GM18505 (cell line): ENCODE measurements at regions not wholly inside any gene's neighbourhood (a gene's known extent, or its start where the extent isn't known, plus 50 kb on each side); places are given as distances from the start of the nearest gene placed in this dataset.
"Not testable (repeated sequence)": the region's sequence is repeated elsewhere in the genome, so short reads cannot be mapped to it uniquely, and the experiment has no call there.

ENCODE experiments used
- ATAC-seq: cut with Tn5 transposase; IDR thresholded peaks from one replicate; pipeline ENCODE4 v1.9.1; 2021; ENCODE audit not compliant: unreplicated experiment
- POLR2A ChIP-seq: IDR thresholded peaks from 4 replicates; pipeline ENCODE4 v1.6.1; 2011; ENCODE audit warnings: borderline replicate concordance; ENCODE audit not compliant: insufficient read depth, insufficient read length; ENCODE audit errors: extremely low read depth

GRCh38 chr9:102941868-102942267, 53.3 kb upstream of the CYLC2 start:
- no peak for ATAC-seq
- no peak for TF ChIP-seq POLR2A

DNA sequence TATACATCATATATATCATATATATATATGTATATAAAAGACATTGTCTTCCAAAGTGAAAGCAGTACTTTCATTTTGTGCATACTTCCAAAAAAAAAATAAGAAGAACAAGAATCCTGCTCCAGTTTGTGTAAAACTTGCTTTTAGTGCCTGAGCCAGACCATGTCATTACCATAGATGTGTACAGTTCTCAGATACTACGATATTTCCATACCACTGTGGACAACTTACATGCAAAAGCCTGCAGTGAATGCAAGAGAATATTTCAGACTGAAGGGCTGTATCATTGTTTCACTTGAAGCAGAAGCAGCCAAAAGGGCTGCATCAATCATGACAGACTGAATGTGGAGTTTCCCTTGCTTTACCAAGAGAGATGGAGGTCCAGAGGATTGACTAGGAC, 72.6 kb upstream of the CYLC2 start:
- no peak for TF ChIP-seq POLR2A
- no peak for ATAC-seq

DNA sequence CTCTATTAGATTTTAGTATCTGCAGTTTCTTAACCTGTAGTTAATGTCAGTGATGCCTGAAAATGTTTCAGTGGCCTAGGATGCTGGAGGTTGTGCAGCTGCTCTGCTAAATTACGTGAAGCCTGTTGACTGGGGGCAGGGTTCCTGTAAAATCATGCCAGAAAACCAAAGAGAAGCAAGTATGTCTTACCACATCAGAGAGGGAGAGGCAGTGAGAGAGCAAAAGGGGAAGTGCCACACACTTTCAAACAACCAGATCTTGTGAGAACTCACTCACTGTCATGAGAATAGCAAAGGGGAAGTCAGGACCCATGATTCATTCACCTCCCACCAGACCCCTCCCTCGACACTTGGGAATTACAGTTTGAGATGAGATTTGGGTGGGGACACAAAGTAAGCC, 83.9 kb upstream of the CYLC2 start:
- ATAC-seq: no peak
- TF ChIP-seq POLR2A: no peak

GRCh38 chr9:102905795-102906194, 89.3 kb upstream of the CYLC2 start:
- ATAC-seq: not testable (repeated sequence)

- no peak for ATAC-seq
- no peak for TF ChIP-seq POLR2A
Observed at GRCh38 chr9:102892025-102892424, 103.1 kb upstream of the CYLC2 start.

DNA sequence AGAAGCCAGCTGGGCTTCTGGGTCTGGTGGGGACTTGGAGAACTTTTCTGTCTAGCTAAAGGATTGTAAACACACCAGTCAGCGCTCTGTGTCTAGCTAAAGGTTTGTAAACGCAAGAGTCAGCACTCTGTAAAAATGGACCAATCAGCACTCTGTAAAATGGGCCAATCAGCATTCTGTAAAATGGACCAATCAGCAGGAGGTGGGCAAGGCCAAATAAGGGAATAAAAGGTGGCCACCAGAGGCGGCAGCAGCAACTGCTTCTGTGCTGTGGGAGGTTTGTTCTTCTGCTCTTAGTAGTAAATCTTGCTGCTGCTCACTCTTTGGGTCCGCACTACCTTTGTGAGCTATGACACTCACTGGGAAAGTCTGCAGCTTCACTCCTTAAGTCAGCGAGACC, 106.4 kb upstream of the CYLC2 start:
- ATAC-seq: not testable (repeated sequence)

DNA sequence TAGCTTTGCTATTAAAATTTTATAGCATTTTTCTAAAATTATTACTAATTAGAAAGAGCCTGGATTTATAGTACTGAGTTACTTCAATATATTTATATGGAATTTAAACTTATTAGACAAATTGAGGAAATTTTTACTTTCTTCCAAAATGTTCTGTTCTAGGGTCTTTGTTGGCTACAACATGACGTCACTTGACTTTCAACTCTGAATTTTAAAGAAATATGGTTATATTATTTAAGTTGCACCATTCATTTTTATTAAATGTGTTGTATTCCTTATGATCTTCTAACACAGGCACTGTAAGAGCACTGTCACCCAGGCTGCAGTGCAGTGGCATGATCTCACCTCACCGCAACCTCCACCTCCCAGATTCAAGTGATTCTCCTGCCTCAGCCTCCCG, 119.4 kb upstream of the CYLC2 start:
- TF ChIP-seq POLR2A: no peak
- no peak for ATAC-seq

DNA sequence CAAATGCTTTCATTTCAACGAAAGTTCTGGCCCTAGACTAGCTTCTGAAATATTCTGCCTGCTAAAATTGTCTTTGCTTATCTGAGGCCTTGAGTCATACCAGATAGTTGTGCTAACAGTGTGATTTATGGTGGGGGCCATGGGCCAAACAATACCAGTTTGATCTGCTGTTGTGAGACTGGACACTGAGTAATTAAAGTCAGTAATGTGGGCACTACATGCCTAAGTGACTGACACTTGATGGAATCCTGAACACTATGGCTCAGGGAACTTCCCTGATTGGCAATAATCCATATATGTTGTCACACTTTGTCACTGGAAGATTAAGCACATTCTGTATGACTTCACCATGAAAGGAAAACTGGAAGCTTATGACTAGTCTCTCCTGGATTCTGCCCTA, 127.6 kb upstream of the CYLC2 start:
- ATAC-seq: no peak
- TF ChIP-seq POLR2A: no peak

DNA sequence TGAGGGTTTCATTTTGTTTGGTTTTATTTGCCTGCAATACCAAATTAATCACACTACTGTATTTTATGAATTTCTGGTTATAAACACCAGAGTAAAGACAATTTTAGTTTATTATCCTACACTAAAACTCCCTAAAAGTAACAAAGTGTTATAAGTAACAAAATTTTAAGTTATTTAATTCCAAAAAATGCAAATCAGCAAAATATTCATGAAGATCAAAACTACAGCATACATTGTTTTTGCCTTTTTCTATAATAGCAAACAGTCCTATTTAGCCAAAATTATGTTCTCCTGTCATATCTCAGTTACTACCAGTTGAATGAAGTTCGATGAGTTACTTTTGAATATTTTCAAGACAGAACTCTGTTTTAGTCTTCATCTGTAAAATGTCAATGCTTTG, 132.7 kb upstream of the CYLC2 start:
- ATAC-seq: no peak
- no peak for TF ChIP-seq POLR2A

DNA sequence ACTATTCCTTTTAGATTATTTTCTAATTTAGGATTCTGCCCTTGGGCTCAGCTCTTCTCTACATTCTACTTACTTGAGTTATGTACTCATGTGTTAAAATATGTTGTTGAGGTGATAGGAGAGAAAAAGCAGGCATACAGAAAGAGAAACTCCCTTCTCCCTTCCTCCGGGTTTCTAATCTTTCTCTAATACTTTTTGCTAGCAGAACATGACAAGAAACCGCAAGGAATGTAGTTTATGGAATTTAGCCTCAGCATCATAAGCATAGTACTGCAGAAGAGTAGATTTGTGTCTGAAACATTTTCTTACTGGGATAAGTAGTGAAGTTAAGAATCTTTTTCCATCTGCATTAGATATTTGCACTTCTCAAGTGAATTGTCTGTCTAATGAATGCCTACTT, 139.5 kb upstream of the CYLC2 start:
- ATAC-seq: no peak
- TF ChIP-seq POLR2A: no peak

DNA sequence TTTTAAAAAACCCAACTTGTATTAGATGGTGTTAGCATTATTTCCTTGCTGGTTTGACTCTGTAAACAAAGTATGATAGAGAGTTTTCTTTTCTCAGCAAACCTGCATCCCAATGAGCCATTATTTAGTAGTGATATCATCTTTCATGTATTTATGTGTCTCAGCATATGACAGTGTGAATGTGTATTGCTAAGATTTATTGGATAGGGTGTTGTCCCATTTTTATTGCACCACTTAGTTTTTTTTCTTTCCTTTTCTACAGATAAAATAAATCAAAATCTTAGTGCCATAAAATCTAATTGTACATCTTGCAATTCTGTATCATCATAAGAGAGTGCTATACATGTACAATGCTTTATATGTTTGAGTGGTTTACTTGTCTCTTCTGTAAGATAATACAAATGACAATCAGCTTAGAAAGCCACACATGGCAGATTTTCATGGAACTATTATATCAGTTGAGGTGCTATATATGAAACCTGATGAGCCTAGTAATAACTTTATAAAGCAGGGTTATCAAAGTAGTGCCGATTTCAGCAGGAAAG, 149.2 kb upstream of the CYLC2 start:
- ATAC-seq: no peak
- no peak for TF ChIP-seq POLR2A

- no peak for ATAC-seq
- no peak for TF ChIP-seq POLR2A
Observed at GRCh38 chr9:102844716-102845115, 150.4 kb upstream of the CYLC2 start.

DNA sequence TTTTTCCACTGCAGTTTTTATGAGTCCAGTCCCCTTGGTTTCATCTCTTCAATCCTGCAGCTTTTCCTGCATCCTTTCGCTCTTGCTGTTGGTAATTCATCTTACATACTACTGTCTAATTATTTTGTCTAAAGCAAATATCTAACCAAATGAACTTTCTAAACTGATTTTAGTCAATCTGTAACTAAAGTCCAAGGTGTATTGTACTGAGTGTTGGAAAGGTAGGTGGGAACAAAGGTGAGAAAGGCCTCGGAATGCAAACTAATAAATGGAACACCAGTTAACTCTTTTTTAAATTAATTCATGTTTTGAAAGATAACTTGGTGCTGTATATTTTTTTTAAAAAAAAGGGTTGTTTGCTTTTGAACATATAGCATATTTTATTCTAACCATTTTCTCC, 152.7 kb upstream of the CYLC2 start:
- no peak for ATAC-seq

DNA sequence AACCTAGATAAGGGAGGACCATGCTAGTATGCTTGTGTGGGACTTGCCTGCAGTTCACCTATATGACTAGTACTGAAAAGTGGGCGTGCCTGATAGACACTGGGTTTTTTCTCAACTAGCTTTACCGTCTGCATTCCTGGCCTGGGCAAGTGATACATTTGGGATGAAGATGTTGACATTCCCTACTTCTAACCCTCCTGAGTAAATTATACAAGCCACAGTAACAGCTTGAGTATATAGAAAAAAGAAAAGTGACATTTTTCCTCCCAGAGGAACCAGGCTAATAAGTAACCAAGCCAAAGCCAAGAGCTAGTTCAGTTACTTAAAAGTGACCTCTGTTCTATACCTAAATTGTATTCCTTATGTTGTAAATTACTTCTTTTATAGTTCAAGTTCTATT, 153.8 kb upstream of the CYLC2 start:
- no peak for TF ChIP-seq POLR2A
- ATAC-seq: no peak

More for the DNA sequence above, 152.7 kb upstream of the CYLC2 start:
- TF ChIP-seq POLR2A: no peak

DNA sequence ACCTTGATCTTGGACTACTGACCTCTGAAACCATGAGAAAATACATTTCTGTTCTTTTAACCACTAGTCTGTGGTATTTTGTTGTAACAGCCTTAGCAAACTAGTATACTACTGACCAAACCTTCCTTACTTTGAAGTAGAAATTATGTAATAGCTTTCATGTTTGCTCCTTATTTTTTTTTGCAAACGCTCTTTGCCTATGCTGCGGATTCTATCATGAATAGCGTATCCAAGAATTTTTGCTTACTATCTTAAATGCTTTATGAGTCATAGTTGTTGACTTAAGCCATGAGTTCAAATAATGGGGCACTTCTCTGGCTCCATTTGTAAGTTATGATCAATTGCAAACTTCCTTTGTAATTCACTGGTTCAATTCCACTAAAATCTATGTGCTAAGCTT, 154.8 kb upstream of the CYLC2 start:
- ATAC-seq: no peak

DNA sequence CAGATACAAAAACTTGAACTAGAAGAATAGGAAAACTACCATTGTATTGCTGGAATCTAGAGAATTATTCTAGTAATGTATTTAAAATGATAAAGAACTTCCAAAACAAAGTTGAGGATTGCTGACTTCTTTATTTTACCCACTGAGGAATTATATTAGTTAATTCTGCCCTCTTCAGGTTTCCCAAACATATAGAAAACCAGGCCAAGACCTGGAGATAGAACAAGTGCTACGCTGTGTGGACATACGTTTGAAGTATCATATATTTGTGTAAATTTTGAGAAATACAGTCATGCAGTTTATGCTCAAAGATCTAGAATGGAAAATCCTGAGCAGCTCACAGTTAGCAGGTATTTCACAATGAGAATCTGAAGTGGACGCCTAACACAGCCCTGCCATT, 162.3 kb upstream of the CYLC2 start:
- TF ChIP-seq POLR2A: no peak

More for the DNA sequence above, 154.8 kb upstream of the CYLC2 start:
- no peak for TF ChIP-seq POLR2A

DNA sequence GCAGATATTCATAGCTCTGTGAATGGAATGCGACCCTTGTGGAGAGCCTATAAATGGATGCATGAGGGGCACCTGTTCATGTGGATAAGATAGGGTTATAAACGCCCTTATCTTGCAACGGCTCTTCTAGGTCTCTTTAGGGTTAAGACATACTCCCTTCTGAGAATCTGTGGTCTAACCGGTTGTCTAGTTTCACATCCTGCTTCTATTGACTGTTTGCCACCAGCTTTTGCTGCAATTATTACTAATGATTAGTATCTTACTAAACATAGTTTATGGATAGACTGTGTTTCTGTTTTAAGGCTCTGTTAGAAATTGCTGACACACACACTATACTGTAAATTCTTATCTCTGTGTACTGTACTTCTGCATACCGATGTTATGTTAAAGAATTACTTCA, 198.9 kb upstream of the CYLC2 start:
- no peak for ATAC-seq
- no peak for TF ChIP-seq POLR2A

More for the DNA sequence above, 162.3 kb upstream of the CYLC2 start:
- ATAC-seq: no peak
